HL-60 (cell line): ENCODE measurements at regions not wholly inside any gene's neighbourhood (a gene's known extent, or its start where the extent isn't known, plus 50 kb on each side); places are given as distances from the start of the nearest gene placed in this dataset.

ENCODE experiments used
- POLR2AphosphoS5 ChIP-seq: IDR thresholded peaks from 2 replicates; pipeline ENCODE4 v1.6.1; 2012; ENCODE audit warnings: low read depth
- TF ChIP-seq, protein P1 (sequence below): IDR thresholded peaks from one replicate; pipeline ENCODE4 v1.5.1; 2011; ENCODE audit warnings: low read length, control low read depth, inconsistent platforms; ENCODE audit not compliant: insufficient read depth
- TF ChIP-seq, protein P2 (sequence below): IDR thresholded peaks from 2 replicates; pipeline ENCODE4 v1.6.1; 2012; ENCODE audit warnings: low read depth; ENCODE audit not compliant: insufficient replicate concordance

DNA sequence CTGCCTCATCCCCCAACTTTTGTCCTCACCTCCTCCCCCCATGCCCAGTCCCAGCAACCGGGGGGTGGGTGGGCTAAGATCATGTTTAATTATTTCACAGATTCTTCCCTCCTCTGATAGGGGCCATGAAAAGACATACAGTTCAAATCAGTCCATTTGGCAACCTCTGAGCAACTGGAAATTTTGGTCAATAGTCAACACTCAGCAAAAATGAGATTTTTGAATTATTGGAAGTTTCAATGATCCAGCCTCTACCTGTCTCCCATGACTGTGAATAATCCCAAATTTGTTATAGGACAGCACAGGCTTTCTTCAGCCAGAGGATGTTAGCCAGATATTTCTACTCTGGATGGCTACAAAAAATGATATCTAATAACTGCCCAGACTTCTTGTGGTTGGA lies 549.9 kb downstream of the TNS1 start:
- TF ChIP-seq, protein P1, sequence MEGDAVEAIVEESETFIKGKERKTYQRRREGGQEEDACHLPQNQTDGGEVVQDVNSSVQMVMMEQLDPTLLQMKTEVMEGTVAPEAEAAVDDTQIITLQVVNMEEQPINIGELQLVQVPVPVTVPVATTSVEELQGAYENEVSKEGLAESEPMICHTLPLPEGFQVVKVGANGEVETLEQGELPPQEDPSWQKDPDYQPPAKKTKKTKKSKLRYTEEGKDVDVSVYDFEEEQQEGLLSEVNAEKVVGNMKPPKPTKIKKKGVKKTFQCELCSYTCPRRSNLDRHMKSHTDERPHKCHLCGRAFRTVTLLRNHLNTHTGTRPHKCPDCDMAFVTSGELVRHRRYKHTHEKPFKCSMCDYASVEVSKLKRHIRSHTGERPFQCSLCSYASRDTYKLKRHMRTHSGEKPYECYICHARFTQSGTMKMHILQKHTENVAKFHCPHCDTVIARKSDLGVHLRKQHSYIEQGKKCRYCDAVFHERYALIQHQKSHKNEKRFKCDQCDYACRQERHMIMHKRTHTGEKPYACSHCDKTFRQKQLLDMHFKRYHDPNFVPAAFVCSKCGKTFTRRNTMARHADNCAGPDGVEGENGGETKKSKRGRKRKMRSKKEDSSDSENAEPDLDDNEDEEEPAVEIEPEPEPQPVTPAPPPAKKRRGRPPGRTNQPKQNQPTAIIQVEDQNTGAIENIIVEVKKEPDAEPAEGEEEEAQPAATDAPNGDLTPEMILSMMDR: no peak
- TF ChIP-seq POLR2AphosphoS5: no peak
- TF ChIP-seq, protein P2, sequence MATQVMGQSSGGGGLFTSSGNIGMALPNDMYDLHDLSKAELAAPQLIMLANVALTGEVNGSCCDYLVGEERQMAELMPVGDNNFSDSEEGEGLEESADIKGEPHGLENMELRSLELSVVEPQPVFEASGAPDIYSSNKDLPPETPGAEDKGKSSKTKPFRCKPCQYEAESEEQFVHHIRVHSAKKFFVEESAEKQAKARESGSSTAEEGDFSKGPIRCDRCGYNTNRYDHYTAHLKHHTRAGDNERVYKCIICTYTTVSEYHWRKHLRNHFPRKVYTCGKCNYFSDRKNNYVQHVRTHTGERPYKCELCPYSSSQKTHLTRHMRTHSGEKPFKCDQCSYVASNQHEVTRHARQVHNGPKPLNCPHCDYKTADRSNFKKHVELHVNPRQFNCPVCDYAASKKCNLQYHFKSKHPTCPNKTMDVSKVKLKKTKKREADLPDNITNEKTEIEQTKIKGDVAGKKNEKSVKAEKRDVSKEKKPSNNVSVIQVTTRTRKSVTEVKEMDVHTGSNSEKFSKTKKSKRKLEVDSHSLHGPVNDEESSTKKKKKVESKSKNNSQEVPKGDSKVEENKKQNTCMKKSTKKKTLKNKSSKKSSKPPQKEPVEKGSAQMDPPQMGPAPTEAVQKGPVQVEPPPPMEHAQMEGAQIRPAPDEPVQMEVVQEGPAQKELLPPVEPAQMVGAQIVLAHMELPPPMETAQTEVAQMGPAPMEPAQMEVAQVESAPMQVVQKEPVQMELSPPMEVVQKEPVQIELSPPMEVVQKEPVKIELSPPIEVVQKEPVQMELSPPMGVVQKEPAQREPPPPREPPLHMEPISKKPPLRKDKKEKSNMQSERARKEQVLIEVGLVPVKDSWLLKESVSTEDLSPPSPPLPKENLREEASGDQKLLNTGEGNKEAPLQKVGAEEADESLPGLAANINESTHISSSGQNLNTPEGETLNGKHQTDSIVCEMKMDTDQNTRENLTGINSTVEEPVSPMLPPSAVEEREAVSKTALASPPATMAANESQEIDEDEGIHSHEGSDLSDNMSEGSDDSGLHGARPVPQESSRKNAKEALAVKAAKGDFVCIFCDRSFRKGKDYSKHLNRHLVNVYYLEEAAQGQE: no peak
